Ovary (tissue), 7 donors: ENCODE measurements at regions not wholly inside any gene's neighbourhood (a gene's known extent, or its start where the extent isn't known, plus 50 kb on each side); places are given as distances from the start of the nearest gene placed in this dataset.

Experiments used
- DNase-seq, 5 donors: peaks; one replicate each; pipeline ENCODE4 v3.0.0-alpha.2; 2019 to 2020
- H3K27ac ChIP-seq, 2 donors: fragments of 200-600 bp; one replicate each; pipeline versions ENCODE4 v1.5.1 to v1.8.0; 2019 to 2022
- H3K27me3 ChIP-seq: fragments of 200-600 bp; one replicate; pipeline ENCODE4 v1.8.0; 2022
- H3K36me3 ChIP-seq: fragments of 200-600 bp; sonication (generic); one replicate; pipeline ENCODE4 v1.5.1; 2019
- H3K4me1 ChIP-seq: one replicate; pipeline ENCODE4 v1.8.1; 2013; ENCODE audit warnings: mild to moderate bottlenecking, moderate library complexity; ENCODE audit not compliant: insufficient read depth
- H3K4me3 ChIP-seq: fragments of 200-600 bp; sonication (generic); one replicate; pipeline ENCODE4 v1.5.1; 2017
- H3K9me3 ChIP-seq, 2 donors: fragments of 200-600 bp in 1 of 2; sonication (generic) in 1 of 2; one replicate each; pipeline versions ENCODE4 v1.5.1 to v1.8.1; 2013 to 2019; ENCODE audit warnings: mild to moderate bottlenecking in 1 of 2, moderate library complexity in 1 of 2
- EP300 ChIP-seq: sonication (generic); formaldehyde crosslinking; IDR thresholded peaks from one replicate; pipeline ENCODE4 v1.6.1; 2017; ENCODE audit warnings: antibody characterized with exemption
- POLR2A ChIP-seq: fragments of 450-650 bp; IDR thresholded peaks from one replicate; pipeline ENCODE4 v1.6.1; 2017; ENCODE audit warnings: antibody characterized with exemption, mild to moderate bottlenecking, moderate library complexity
- WGBS, 3 donors: extraction: QIAGEN DNeasy Blood & Tissue Kit in 1 of 3; methylation state at CpG; one replicate each; pipeline versions ENCODE4 v1.1.5 to v1.1.7; 2013 to 2017; 5-methylcytosine and 5-hydroxymethylcytosine counted together
- intact Hi-C, 4 donors: fragments of 100-400 bp; cut with DNase I; formaldehyde crosslinking; loops; one replicate each; pipeline versions ENCODE4 v1.11.0 to v1.15.1; 2022 to 2023
- TF ChIP-seq, protein P1 (sequence below), 3 donors: fragments of 450-650 bp in 2 of 3; fragments of 200-600 bp in 1 of 3; IDR thresholded peaks; one replicate each; pipeline versions ENCODE4 v1.5.1 to v1.8.0; 2016 to 2022; ENCODE audit warnings: antibody characterized with exemption in 3 of 3, mild to moderate bottlenecking in 1 of 3
- donor health status: DM: no; HTN: no; CAD: no; lungs with moderate emphysema.
- donor health status: DM: no; HTN: no; CAD: no.
- donor health status: Bipolar disorder and iron deficiency.
- donor health status: DM: no; HTN: no; CAD: no.
- donor health status: DM: yes; HTN: yes; CAD: no.

DNA sequence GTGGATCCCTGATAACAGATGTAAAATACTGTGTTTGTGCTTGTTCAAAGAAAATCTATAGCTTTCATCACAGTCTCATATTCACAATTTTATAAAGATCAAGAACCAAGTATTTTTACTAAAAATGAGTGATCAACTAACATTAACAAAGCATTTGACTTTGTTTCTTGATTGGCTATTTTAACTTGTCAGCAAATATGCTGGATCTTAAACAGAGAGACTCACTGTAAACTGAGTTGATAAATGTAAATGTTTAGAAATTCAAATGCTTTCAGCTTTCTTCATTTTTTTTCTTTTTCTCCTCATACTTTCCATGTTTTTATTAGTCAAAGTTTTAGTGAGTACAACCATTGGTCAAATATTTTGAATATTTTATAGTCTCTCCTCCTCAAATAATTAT lies 923.0 kb upstream of the NR2F2 start:
- no peaks in the 10 kb centered on the region for H3K36me3 ChIP-seq
- peaks cover 12% of the 10 kb centered on the region for H3K4me1 ChIP-seq
- TF ChIP-seq, protein P1, sequence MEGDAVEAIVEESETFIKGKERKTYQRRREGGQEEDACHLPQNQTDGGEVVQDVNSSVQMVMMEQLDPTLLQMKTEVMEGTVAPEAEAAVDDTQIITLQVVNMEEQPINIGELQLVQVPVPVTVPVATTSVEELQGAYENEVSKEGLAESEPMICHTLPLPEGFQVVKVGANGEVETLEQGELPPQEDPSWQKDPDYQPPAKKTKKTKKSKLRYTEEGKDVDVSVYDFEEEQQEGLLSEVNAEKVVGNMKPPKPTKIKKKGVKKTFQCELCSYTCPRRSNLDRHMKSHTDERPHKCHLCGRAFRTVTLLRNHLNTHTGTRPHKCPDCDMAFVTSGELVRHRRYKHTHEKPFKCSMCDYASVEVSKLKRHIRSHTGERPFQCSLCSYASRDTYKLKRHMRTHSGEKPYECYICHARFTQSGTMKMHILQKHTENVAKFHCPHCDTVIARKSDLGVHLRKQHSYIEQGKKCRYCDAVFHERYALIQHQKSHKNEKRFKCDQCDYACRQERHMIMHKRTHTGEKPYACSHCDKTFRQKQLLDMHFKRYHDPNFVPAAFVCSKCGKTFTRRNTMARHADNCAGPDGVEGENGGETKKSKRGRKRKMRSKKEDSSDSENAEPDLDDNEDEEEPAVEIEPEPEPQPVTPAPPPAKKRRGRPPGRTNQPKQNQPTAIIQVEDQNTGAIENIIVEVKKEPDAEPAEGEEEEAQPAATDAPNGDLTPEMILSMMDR (IDR thresholded peaks at IDR 0.05): no peak
- TF ChIP-seq EP300: no peak
- no peak for TF ChIP-seq POLR2A
- intact Hi-C loops: no loop called here
- no peaks in the 10 kb centered on the region for H3K27me3 ChIP-seq
- DNase-seq: no peak
- no peaks in the 10 kb centered on the region for H3K9me3 ChIP-seq
- H3K4me3 ChIP-seq: no peak overlapping the region
- H3K27ac ChIP-seq: no peak overlapping the region

DNA sequence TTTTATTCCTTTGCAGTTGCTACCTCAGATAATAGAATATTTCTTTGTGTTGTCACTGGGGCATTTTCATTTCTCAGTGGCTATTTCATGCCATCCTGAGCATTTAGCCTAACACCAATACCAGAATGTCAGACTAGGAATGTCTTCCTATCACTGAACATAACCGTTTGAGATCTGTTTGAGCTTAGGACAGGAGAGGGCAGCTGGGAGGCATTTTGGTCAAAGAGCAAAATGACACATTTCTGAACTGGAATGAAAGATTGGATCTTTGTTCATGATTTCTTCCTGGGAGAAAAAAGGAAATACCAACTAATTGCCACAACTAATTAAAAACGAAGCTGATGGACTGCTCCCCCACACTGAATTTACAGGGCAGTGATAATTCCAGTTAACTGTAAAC lies 921.3 kb upstream of the NR2F2 start:
- Histone ChIP-seq H3K27ac (no peak overlapping the region), H3K4me1 (peaks cover 12% of the 10 kb centered on the region)
- 5 to 18% (median 8%) methylated on average over 2 of the region's 2 CpGs for WGBS, 3 donors

DNA sequence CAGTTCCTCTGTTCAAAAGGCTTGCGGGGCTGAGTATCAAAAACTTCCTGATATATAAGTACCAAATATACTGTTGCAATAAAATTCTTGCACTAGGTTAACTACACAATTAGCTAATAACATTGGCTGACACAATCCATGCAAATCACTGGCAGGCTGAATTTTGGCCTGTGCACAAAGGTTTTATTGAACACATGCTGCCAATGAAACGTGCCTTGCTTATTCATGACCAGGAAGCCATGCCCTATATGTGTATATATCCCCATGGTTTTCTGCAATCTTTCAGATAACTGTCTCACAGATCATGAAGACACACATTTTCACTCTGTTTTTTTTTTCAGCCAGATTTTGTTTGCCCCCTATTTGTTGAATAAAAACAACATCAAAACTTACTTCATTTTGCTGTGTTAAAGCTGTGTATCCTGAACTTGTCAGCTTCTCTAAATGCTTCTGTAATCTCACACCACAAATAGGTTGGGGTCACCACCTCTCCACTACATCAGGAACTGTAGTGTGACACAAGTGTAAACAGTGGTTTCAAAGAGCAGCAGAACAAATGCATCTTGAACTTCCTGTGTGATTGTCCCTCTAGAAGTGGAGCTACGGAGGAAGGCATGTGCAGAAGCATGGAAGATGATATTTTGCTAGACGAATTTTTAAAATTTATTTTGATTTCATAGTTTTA lies 920.7 kb upstream of the NR2F2 start:
- H3K27ac ChIP-seq: no peak overlapping the region
- peaks cover 12% of the 10 kb centered on the region for H3K4me1 ChIP-seq

More for the DNA sequence above, 921.3 kb upstream of the NR2F2 start:
- Histone ChIP-seq H3K36me3 (no peaks in the 10 kb centered on the region), H3K4me3 (no peak overlapping the region), H3K27me3 (no peaks in the 10 kb centered on the region), H3K9me3 (no peaks in the 10 kb centered on the region)
- intact Hi-C loops: no loop called here
- no peak for TF ChIP-seq POLR2A
- no peak for DNase-seq

DNA sequence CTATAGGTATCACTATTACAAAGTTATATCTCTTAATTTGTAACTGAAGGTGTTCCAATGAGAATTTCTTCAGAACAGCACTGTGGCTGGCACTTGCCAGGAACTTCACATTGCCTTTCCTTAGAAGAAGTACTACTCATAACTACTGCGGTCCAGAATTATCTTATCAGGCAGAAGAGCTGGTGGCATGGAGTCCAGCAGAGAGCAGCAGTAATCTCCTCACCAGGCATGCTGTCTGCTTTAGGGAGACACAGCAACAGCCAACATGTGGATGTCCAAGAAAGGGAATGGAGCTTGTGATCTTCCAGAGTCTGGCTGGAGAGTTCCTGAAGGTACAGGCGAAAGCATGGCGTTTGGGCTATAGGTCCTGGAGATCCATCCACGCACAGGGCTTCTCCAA lies 919.7 kb upstream of the NR2F2 start:
- Histone ChIP-seq H3K36me3 (no peaks in the 10 kb centered on the region), H3K27me3 (no peaks in the 10 kb centered on the region), H3K27ac (no peak overlapping the region), H3K4me1 (peaks cover 11% of the 10 kb centered on the region), H3K9me3 (no peaks in the 10 kb centered on the region), H3K4me3 (no peak overlapping the region)
- TF ChIP-seq EP300 (no peak), POLR2A (no peak)
- TF ChIP-seq, protein P1 (IDR thresholded peaks at IDR 0.05): no peak
- 95 to 98% (median 96%) methylated on average over 4 of the region's 4 CpGs for WGBS, 3 donors
- intact Hi-C loops: no loop called here
- DNase-seq: no peak

More for the DNA sequence above, 920.7 kb upstream of the NR2F2 start:
- no peaks in the 10 kb centered on the region for H3K27me3 ChIP-seq
- H3K9me3 ChIP-seq: no peaks in the 10 kb centered on the region
- no peak for DNase-seq
- intact Hi-C loops: no loop called here
- TF ChIP-seq EP300: no peak
- TF ChIP-seq POLR2A: no peak
- TF ChIP-seq, protein P1 (IDR thresholded peaks at IDR 0.05): no peak
- 56 to 72% (median 67%) methylated on average over 4 of the region's 4 CpGs for WGBS, 3 donors
- no peaks in the 10 kb centered on the region for H3K36me3 ChIP-seq
- no peak overlapping the region for H3K4me3 ChIP-seq

DNA sequence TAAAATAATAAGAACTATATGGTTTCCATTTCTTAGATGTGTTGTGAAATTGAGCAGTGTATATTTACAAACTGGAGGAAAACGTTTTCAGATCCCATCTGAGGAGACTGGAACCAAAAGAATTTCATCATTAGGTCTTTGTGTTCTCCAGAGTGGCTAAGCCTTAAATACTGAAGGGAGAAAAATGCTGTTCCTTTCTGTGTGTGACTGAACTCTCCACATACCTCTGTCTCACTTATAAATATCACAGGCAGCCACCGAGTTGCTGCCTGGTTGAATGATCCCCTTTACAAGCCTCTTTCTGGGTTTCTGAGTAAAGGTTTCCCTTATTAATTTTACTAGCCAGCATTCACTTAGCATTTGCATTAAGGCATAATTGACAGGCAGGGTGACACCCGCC lies 913.9 kb upstream of the NR2F2 start:
- no peak for DNase-seq
- Histone ChIP-seq H3K27me3 (no peaks in the 10 kb centered on the region), H3K4me1 (no peaks in the 10 kb centered on the region), H3K27ac (no peak overlapping the region), H3K36me3 (no peaks in the 10 kb centered on the region), H3K9me3 (peaks cover 0 to 3% of the 10 kb centered on the region in 2 donors), H3K4me3 (no peak overlapping the region)
- intact Hi-C loops: no loop called here
- TF ChIP-seq, protein P1 (IDR thresholded peaks at IDR 0.05): no peak
- TF ChIP-seq EP300: no peak
- TF ChIP-seq POLR2A: no peak
- WGBS, 3 donors: 54 to 68% (median 59%) methylated on average over 3 of the region's 3 CpGs
